ENCODE measurements at regions not wholly inside any gene's neighbourhood (a gene's known extent, or its start where the extent isn't known, plus 50 kb on each side); places are given as distances from the start of the nearest gene placed in this dataset.

DNA sequence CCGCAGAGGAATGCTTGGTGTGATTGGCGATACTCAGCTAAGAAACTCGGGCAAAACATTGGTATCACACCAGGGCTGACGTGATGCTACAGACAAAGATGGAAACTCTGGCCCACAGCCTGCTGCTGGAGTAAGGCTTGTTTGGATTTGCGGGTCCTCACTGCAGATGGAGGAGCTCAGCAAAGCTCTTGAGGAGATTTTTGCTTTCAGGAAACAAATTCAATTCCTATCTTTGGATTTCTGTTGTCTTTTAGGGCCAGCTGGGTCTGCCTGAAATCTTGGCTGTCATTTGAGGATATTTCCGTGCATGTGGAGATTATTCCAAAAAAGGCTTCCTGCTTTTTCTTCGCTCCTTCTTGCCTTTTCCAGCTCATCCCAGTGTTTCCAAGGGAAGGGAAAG lies 475.8 kb downstream of the TSN start:
- Mint-ChIP-seq H3K4me1 (ENCODE audit: low read depth) (no peaks in the 10 kb centered on the region), H3K9me3 (no peaks in the 10 kb centered on the region), H3K27me3 (ENCODE audit: low read depth) (no peaks in the 10 kb centered on the region), H3K4me3 (no peak overlapping the region), H3K27ac (no peak overlapping the region), H3K36me3 (ENCODE audit: low read depth) (no peaks in the 10 kb centered on the region)

- Mint-ChIP-seq H3K27ac (no peak overlapping the region), H3K27me3 (ENCODE audit: low read depth) (no peaks in the 10 kb centered on the region), H3K36me3 (ENCODE audit: low read depth) (no peaks in the 10 kb centered on the region), H3K4me1 (ENCODE audit: low read depth) (no peaks in the 10 kb centered on the region), H3K4me3 (no peak overlapping the region), H3K9me3 (no peaks in the 10 kb centered on the region)
Measured at GRCh38 chr2:122233372-122233771, 477.9 kb downstream of the TSN start.

DNA sequence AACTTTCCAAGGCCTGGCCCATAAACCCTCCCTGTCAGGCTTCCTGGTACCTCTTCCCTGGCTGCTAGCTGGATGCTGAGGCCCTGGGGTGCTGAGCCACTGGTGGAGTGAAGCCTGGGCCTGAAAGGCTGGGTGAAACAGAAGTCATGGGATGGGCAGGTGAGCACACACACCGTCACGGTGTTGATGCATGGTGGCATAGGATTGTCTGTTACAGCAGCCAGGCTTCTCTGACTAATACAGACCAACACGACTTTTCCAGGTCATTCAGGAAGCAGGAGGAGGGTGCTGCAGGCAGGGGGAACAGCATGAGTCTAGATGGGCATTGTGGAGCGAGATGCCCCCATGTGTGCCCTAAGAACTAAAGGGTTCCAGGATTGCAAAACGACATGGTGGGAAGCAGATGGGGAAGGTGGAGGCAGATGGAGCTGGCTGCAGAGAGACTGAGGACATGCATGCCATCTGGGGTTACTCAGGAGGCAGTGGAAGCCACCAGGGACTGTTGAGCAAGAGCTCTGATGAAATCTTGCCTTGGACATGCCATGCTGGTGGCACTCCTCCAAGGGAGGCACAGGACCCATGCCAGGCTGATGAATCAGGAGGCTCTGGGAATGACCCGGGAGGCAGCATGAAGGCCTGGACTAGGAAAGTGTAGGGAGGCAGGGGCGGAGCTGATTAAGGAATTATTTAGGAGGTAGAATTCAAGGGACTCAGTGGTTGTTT lies 480.9 kb downstream of the TSN start:
- Mint-ChIP-seq H3K27me3 (ENCODE audit: low read depth) (no peaks in the 10 kb centered on the region), H3K27ac (no peak overlapping the region), H3K4me1 (ENCODE audit: low read depth) (no peaks in the 10 kb centered on the region), H3K9me3 (no peaks in the 10 kb centered on the region), H3K36me3 (ENCODE audit: low read depth) (no peaks in the 10 kb centered on the region), H3K4me3 (no peak overlapping the region)

DNA sequence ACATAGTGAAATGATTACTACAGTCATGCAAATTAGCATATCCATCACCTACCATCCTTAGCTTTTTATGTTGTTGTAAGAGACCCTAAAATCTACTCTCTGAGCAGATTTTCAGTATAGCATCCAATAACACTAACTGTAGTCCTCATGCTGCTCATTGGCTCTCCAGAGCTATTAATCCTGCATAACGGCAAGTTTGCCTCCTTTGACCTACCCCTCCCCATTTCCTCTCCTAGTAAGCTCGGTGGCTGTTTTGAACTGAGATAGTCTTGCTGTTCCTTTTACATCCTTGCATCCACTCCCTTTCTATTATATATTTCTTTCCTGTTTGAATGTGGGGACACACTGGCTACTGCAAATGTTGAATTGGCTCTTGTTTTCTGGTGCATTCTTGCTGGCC lies 481.5 kb downstream of the TSN start:
- Mint-ChIP-seq H3K9me3 (no peaks in the 10 kb centered on the region), H3K27ac (no peak overlapping the region), H3K27me3 (ENCODE audit: low read depth) (no peaks in the 10 kb centered on the region), H3K4me1 (ENCODE audit: low read depth) (no peaks in the 10 kb centered on the region), H3K36me3 (ENCODE audit: low read depth) (no peaks in the 10 kb centered on the region), H3K4me3 (no peak overlapping the region)

- no peaks in the 10 kb centered on the region for H3K4me1 Mint-ChIP-seq (ENCODE audit: low read depth)
- H3K9me3 Mint-ChIP-seq = no peaks in the 10 kb centered on the region
- no peaks in the 10 kb centered on the region for H3K36me3 Mint-ChIP-seq (ENCODE audit: low read depth)
- H3K27ac Mint-ChIP-seq = no peak overlapping the region
- H3K27me3 Mint-ChIP-seq (ENCODE audit: low read depth) = no peaks in the 10 kb centered on the region
- H3K4me3 Mint-ChIP-seq = no peak overlapping the region
Measured at GRCh38 chr2:122237450-122237849, 482.0 kb downstream of the TSN start.

- Mint-ChIP-seq H3K4me1 (ENCODE audit: low read depth) (no peaks in the 10 kb centered on the region), H3K27ac (no peak overlapping the region), H3K36me3 (ENCODE audit: low read depth) (no peaks in the 10 kb centered on the region), H3K4me3 (no peak overlapping the region), H3K27me3 (ENCODE audit: low read depth) (no peaks in the 10 kb centered on the region), H3K9me3 (no peaks in the 10 kb centered on the region)
Measured at GRCh38 chr2:122238006-122238559, 482.6 kb downstream of the TSN start.

DNA sequence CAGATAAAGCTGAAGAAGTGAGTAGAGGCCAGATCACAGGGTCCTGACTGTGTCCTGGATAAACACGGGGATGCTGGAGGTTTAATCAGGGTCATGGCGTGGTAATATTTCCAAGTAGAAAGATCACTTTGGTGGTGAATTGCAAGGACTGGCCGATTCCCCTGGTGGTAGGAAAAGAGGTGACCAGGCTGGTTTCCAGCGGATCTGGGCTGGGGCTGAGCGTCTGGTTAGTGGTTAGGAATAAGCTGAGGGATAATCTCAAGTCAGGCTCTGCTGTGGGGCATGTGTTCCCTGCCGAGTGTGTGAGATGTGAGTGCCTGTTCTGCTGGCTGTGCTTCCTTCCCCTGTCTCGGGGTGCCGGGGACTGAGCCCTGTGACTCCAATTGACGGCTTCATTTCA lies 484.0 kb downstream of the TSN start:
- Mint-ChIP-seq H3K36me3 (ENCODE audit: low read depth) (no peaks in the 10 kb centered on the region), H3K9me3 (no peaks in the 10 kb centered on the region), H3K4me1 (ENCODE audit: low read depth) (no peaks in the 10 kb centered on the region), H3K4me3 (no peak overlapping the region), H3K27ac (no peak overlapping the region), H3K27me3 (ENCODE audit: low read depth) (no peaks in the 10 kb centered on the region)

GRCh38 chr2:122244598-122245229 lies 489.3 kb downstream of the TSN start:
- Mint-ChIP-seq H3K36me3 (ENCODE audit: low read depth) (no peaks in the 10 kb centered on the region), H3K27me3 (ENCODE audit: low read depth) (no peaks in the 10 kb centered on the region), H3K4me1 (ENCODE audit: low read depth) (no peaks in the 10 kb centered on the region), H3K4me3 (no peak overlapping the region), H3K27ac (no peak overlapping the region), H3K9me3 (no peaks in the 10 kb centered on the region)

GRCh38 chr2:122249673-122250072 lies 494.2 kb downstream of the TSN start:
- Mint-ChIP-seq H3K9me3 (no peaks in the 10 kb centered on the region), H3K4me1 (ENCODE audit: low read depth) (no peaks in the 10 kb centered on the region), H3K27me3 (ENCODE audit: low read depth) (no peaks in the 10 kb centered on the region), H3K27ac (no peak overlapping the region), H3K36me3 (ENCODE audit: low read depth) (no peaks in the 10 kb centered on the region), H3K4me3 (no peak overlapping the region)

- Mint-ChIP-seq H3K27ac (no peak overlapping the region), H3K27me3 (ENCODE audit: low read depth) (no peaks in the 10 kb centered on the region), H3K36me3 (ENCODE audit: low read depth) (no peaks in the 10 kb centered on the region), H3K4me3 (no peak overlapping the region), H3K9me3 (no peaks in the 10 kb centered on the region), H3K4me1 (ENCODE audit: low read depth) (no peaks in the 10 kb centered on the region)
Measured at GRCh38 chr2:122251158-122251557, 495.7 kb downstream of the TSN start.

DNA sequence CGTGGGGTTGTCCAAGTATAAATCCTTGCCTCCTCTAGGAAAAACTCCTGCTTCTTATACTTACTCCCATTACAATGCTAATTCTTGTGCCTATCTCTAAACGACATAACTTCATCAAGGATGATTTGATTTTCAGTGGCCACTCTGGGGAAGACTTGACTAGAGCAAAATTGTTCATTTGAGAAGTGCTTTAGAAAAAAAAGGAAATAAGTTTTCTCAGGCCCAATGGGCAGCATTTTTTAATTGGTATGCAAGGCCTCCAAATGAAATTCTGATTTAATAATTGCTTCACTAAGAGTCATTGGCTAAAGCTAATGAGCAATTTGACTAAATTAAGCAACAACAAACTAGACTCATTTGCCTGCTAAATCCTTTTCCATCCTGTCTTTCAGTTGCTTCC lies 496.1 kb downstream of the TSN start:
- Mint-ChIP-seq H3K9me3 (no peaks in the 10 kb centered on the region), H3K27ac (no peak overlapping the region), H3K36me3 (ENCODE audit: low read depth) (no peaks in the 10 kb centered on the region), H3K4me3 (no peak overlapping the region), H3K4me1 (ENCODE audit: low read depth) (no peaks in the 10 kb centered on the region), H3K27me3 (ENCODE audit: low read depth) (no peaks in the 10 kb centered on the region)

DNA sequence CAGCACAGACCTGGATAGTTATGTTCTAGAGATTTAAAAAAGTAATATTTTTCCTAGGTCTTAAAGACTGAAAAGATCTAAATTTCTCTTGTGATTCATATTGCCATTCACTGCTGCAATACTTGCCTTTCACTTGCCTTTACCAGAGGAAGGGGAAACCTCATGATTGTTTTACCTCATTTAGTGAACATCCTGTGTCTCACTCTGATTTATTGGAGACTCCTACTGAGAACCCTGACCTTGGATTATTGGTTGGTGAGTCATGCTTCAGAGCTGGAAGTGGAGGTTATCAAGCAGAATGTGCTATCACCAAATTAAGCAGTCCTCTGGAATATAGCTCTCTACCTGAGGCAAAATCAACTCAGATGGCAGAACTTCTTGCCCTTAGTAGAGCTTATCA lies 500.5 kb downstream of the TSN start:
- H3K4me3 Mint-ChIP-seq = no peak overlapping the region
- H3K36me3 Mint-ChIP-seq (ENCODE audit: low read depth) = no peaks in the 10 kb centered on the region
- no peak overlapping the region for H3K27ac Mint-ChIP-seq
- H3K9me3 Mint-ChIP-seq = no peaks in the 10 kb centered on the region
- H3K27me3 Mint-ChIP-seq (ENCODE audit: low read depth) = no peaks in the 10 kb centered on the region
- no peaks in the 10 kb centered on the region for H3K4me1 Mint-ChIP-seq (ENCODE audit: low read depth)

DNA sequence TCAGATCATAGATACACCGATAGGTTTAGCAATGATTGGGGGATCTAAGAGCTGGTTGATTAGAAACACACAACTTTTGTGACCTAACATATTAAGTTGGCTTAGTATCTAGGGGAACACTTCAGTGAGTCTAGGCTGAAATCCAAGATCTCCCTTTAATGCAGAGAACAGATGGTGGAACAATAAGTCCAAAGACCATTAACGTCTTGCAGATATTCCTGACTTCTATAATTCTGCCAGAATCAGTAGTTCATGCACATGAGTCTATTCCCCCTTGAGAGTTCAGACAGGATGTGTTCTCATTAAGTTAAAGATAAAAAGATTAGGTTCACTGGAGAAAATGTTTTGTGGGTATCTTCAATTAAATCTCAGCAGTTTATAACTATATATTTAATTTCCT lies 506.5 kb downstream of the TSN start:
- Mint-ChIP-seq H3K4me1 (ENCODE audit: low read depth) (no peaks in the 10 kb centered on the region), H3K27me3 (ENCODE audit: low read depth) (no peaks in the 10 kb centered on the region), H3K9me3 (no peaks in the 10 kb centered on the region), H3K27ac (no peak overlapping the region), H3K36me3 (ENCODE audit: low read depth) (no peaks in the 10 kb centered on the region), H3K4me3 (no peak overlapping the region)

DNA sequence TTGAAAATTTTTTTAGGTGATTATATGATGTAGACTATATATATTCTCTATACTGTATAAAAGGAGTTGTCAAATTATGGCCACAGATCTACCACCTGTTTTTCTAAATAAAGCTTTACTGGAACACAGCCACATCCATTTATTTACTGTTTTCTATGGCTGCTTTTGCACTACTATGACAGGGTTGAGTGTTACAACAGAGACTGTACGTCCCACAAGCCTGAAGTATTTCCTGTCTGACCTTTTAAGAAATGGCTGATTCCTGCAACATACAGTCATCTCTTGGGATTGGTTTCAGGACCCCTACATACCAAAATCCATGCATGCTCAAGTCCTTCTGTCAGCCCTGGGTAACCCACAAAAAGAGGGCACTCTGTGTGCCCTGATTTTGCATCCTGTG lies 508.3 kb downstream of the TSN start:
- no peaks in the 10 kb centered on the region for H3K4me1 Mint-ChIP-seq (ENCODE audit: low read depth)
- no peaks in the 10 kb centered on the region for H3K9me3 Mint-ChIP-seq
- H3K4me3 Mint-ChIP-seq = no peak overlapping the region
- no peaks in the 10 kb centered on the region for H3K36me3 Mint-ChIP-seq (ENCODE audit: low read depth)
- no peak overlapping the region for H3K27ac Mint-ChIP-seq
- H3K27me3 Mint-ChIP-seq (ENCODE audit: low read depth) = no peaks in the 10 kb centered on the region

DNA sequence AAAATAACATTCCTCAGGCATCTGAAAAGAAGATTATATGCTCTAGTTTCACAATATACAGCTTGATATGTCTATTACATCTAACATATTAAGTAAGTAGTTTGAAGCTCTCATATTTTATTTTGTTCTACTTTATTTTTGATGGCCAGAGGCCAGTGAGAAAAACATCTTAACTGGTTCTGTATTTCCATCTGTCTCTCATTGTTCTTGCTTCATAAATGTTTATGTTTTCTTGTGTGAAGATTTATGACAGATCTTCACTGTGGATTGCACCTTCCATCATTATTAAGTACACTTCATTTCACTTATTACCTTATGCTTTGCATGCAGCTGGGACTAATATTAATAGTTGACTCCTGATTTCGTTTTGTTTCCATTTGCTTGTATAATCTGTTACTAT lies 511.2 kb downstream of the TSN start:
- no peak overlapping the region for H3K4me3 Mint-ChIP-seq
- no peaks in the 10 kb centered on the region for H3K4me1 Mint-ChIP-seq (ENCODE audit: low read depth)
- H3K36me3 Mint-ChIP-seq (ENCODE audit: low read depth) = no peaks in the 10 kb centered on the region
- H3K9me3 Mint-ChIP-seq = no peaks in the 10 kb centered on the region
- no peak overlapping the region for H3K27ac Mint-ChIP-seq
- H3K27me3 Mint-ChIP-seq (ENCODE audit: low read depth) = no peaks in the 10 kb centered on the region
